ENCODE measurements at regions not wholly inside any gene's neighbourhood (a gene's known extent, or its start where the extent isn't known, plus 50 kb on each side); places are given as distances from the start of the nearest gene placed in this dataset.

- no peaks in the 10 kb centered on the region for H3K36me3 ChIP-seq
- DNase-seq, result no peak
- no peak overlapping the region for H3K27ac ChIP-seq
- TF ChIP-seq EP300 (IDR thresholded peaks at IDR 0.05), result no peak
- TF ChIP-seq, protein P1, sequence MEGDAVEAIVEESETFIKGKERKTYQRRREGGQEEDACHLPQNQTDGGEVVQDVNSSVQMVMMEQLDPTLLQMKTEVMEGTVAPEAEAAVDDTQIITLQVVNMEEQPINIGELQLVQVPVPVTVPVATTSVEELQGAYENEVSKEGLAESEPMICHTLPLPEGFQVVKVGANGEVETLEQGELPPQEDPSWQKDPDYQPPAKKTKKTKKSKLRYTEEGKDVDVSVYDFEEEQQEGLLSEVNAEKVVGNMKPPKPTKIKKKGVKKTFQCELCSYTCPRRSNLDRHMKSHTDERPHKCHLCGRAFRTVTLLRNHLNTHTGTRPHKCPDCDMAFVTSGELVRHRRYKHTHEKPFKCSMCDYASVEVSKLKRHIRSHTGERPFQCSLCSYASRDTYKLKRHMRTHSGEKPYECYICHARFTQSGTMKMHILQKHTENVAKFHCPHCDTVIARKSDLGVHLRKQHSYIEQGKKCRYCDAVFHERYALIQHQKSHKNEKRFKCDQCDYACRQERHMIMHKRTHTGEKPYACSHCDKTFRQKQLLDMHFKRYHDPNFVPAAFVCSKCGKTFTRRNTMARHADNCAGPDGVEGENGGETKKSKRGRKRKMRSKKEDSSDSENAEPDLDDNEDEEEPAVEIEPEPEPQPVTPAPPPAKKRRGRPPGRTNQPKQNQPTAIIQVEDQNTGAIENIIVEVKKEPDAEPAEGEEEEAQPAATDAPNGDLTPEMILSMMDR (IDR thresholded peaks at IDR 0.05), result no peak
- no peak for TF ChIP-seq POLR2A (IDR thresholded peaks at IDR 0.05)
- intact Hi-C loops (cut with DNase I), result no loop called here
- 71 to 75% (median 73%) methylated on average over 3 of the region's 3 CpGs for WGBS, 3 donors
- H3K4me1 ChIP-seq (ENCODE audit: insufficient read depth), result no peaks in the 10 kb centered on the region
- no peaks in the 10 kb centered on the region for H3K9me3 ChIP-seq
- no peaks in the 10 kb centered on the region for H3K27me3 ChIP-seq
- no peak overlapping the region for H3K4me3 ChIP-seq
Measured at GRCh38 chr2:59701271-59701994, 852.0 kb downstream of the BCL11A start.

GRCh38 chr2:59694176-59694575 lies 859.3 kb downstream of the BCL11A start:
- no peaks in the 10 kb centered on the region for H3K27me3 ChIP-seq
- intact Hi-C loops (cut with DNase I), result no loop called here
- TF ChIP-seq EP300 (IDR thresholded peaks at IDR 0.05) (no peak), POLR2A (IDR thresholded peaks at IDR 0.05) (no peak)
- TF ChIP-seq, protein P1 (IDR thresholded peaks at IDR 0.05), result no peak
- WGBS, 3 donors, result 69 to 86% (median 71%) methylated on average over 1 of the region's 1 CpG
- H3K4me3 ChIP-seq, result no peak overlapping the region
- no peak for DNase-seq
- H3K4me1 ChIP-seq (ENCODE audit: insufficient read depth), result no peaks in the 10 kb centered on the region
- no peaks in the 10 kb centered on the region for H3K9me3 ChIP-seq
- H3K27ac ChIP-seq, result no peak overlapping the region
- no peaks in the 10 kb centered on the region for H3K36me3 ChIP-seq

DNA sequence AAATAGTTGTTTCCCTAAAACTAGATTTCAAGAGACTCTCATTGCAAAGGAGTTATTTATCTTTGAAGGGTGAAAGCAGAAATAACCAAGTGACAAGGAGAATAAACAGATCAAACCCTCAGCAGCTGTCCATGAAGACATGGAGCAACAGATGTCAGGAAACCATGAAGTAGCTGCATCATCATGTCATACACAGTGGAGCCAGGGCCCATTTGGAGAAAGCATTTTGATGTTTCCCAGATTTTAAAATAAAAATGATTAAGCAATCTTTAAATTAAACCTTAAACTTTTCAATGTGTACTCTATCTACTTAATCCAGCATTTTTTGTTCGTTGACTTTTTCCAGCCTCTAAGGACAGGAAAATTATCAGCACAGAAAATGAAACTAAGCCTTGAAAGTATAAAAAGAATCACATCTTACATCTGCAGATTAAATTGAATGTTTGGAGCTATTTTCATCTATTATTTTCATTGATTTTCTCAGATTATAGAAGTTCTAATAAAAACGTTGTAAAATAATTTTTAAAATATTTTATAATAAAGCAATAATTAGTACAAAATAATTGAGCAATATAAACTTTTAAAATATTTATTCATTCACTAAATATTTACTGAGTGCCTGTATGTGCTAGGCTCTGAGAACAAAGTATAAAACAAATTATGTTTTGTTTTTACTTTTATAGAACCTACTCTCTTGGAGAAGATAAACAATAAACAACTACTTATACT lies 860.1 kb downstream of the BCL11A start:
- H3K27ac ChIP-seq, result no peak overlapping the region
- no peak for DNase-seq
- H3K27me3 ChIP-seq, result no peaks in the 10 kb centered on the region
- no peak for TF ChIP-seq POLR2A (IDR thresholded peaks at IDR 0.05)
- no peaks in the 10 kb centered on the region for H3K4me1 ChIP-seq (ENCODE audit: insufficient read depth)
- no peaks in the 10 kb centered on the region for H3K9me3 ChIP-seq
- H3K36me3 ChIP-seq, result no peaks in the 10 kb centered on the region
- 38 to 61% (median 47%) methylated on average over 2 of the region's 2 CpGs for WGBS, 3 donors
- intact Hi-C loops (cut with DNase I), result no loop called here
- no peak overlapping the region for H3K4me3 ChIP-seq

DNA sequence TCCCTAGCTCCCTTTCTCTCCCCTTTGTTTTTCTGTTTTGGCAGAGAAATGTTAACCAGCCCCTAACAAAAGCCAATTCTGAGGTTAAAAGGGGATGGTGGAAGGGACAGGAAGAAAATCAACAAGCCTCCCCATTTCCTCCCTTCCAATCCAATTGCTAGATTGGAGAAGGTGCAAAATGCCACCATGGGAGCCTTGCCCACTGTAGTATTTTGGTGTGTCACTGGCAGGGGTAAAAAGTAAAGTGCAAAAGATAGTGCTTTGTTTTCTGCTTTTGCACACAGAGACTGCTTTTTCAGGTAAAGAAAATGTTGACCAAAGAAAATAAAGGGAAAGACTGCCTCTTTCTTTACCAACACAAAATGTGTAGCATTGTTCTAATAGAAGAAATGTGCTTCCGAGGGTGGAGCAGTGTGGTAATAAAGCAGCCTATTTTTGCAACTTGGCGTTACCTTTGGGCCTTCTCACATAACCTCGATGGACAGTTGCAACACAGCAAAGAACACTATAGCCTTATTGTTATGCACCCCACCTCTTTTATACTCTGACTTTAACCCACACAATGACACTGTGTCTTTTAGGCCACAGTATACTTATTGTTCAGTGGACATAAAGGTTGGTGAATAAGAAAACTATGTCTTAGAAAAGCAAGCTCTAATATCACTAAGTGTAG lies 861.8 kb downstream of the BCL11A start:
- no peaks in the 10 kb centered on the region for H3K9me3 ChIP-seq
- no peaks in the 10 kb centered on the region for H3K27me3 ChIP-seq
- DNase-seq, result no peak
- intact Hi-C loops (cut with DNase I), result no loop called here
- no peaks in the 10 kb centered on the region for H3K4me1 ChIP-seq (ENCODE audit: insufficient read depth)
- H3K36me3 ChIP-seq, result no peaks in the 10 kb centered on the region
- no peak overlapping the region for H3K27ac ChIP-seq
- TF ChIP-seq EP300 (IDR thresholded peaks at IDR 0.05) (no peak), POLR2A (IDR thresholded peaks at IDR 0.05) (no peak)
- TF ChIP-seq, protein P1 (IDR thresholded peaks at IDR 0.05), result no peak
- WGBS, 3 donors, result 76 to 85% (median 79%) methylated on average over 3 of the region's 3 CpGs
- H3K4me3 ChIP-seq, result no peak overlapping the region
